Aorta (tissue), 5 donors: ENCODE measurements at regions not wholly inside any gene's neighbourhood (a gene's known extent, or its start where the extent isn't known, plus 50 kb on each side); places are given as distances from the start of the nearest gene placed in this dataset.

Experiments used
- ATAC-seq: fragments of 200-7000 bp; cut with Tn5 transposase; one replicate; pipeline ENCODE4 v1.9.1; 2022; ENCODE audit warnings: moderate library complexity; ENCODE audit not compliant: low FRiP score
- DNase-seq, 2 donors: peaks; one replicate each; pipeline ENCODE4 v3.0.0-alpha.2; 2020
- H3K27ac ChIP-seq, 2 donors: one replicate each; pipeline ENCODE4 v1.5.1; 2013; ENCODE audit warnings: low read length in 2 of 2, mild to moderate bottlenecking in 2 of 2, moderate library complexity in 2 of 2, control low read depth in 1 of 2, inconsistent platforms in 1 of 2, low read depth in 1 of 2
- H3K27me3 ChIP-seq, 2 donors: one replicate each; pipeline ENCODE4 v1.6.1; 2013; ENCODE audit warnings: control low read depth in 1 of 2, low read length in 1 of 2, mild to moderate bottlenecking in 1 of 2, moderate library complexity in 1 of 2; ENCODE audit not compliant: insufficient read depth in 2 of 2, control insufficient read depth in 1 of 2
- H3K36me3 ChIP-seq, 2 donors: one replicate each; pipeline ENCODE4 v1.6.1; 2013; ENCODE audit warnings: control low read depth in 1 of 2, low read length in 1 of 2, mild to moderate bottlenecking in 1 of 2; ENCODE audit not compliant: insufficient read depth in 2 of 2, control insufficient read depth in 1 of 2
- H3K4me1 ChIP-seq, 2 donors: one replicate each; pipeline ENCODE4 v1.6.1; 2013; ENCODE audit warnings: low read length in 2 of 2, control low read depth in 1 of 2, mild to moderate bottlenecking in 1 of 2, moderate library complexity in 1 of 2; ENCODE audit not compliant: insufficient read depth in 2 of 2, control insufficient read depth in 1 of 2
- H3K4me3 ChIP-seq, 2 donors: one replicate each; pipeline ENCODE4 v1.5.1; 2013; ENCODE audit warnings: low read length in 2 of 2, control low read depth in 1 of 2, mild to moderate bottlenecking in 1 of 2
- H3K9me3 ChIP-seq: one replicate; pipeline ENCODE4 v1.6.1; 2013; ENCODE audit warnings: mild to moderate bottlenecking, low read length; ENCODE audit not compliant: control insufficient read depth
- WGBS, 2 donors: extraction: QIAGEN DNeasy Blood & Tissue Kit; methylation state at CpG; one replicate each; pipeline ENCODE4 v1.1.7; 2013; 5-methylcytosine and 5-hydroxymethylcytosine counted together
- intact Hi-C, 2 donors: fragments of 100-400 bp; cut with DNase I; formaldehyde crosslinking; loops; one replicate each; pipeline versions ENCODE4 v1.14.2 to v1.15.0; 2022
- donor health status: healthy with polysubstance abuse.
- donor health status: Bipolar disorder and iron deficiency.
- donor health status: DM: no; HTN: no; CAD: no.
- donor health status: DM: no; HTN: no; CAD: no.
- donor health status: DM: yes; HTN: yes; CAD: no.

- Histone ChIP-seq H3K4me1 (peaks cover 0 to 14% of the 10 kb centered on the region in 2 donors), H3K9me3 (no peaks in the 10 kb centered on the region), H3K27ac (no peak overlapping the region), H3K4me3 (no peak overlapping the region), H3K36me3 (no peaks in the 10 kb centered on the region), H3K27me3 (no peaks in the 10 kb centered on the region)
- ATAC-seq: no peak
- intact Hi-C loops: no loop called here
- 80 to 93% methylated on average over 4 of the region's 4 CpGs for WGBS, 2 donors
- DNase-seq: no peak
Measured at GRCh38 chr12:24057920-24058476, 108.5 kb upstream of the SOX5 start.

GRCh38 chr12:24055747-24056146 is 106.3 kb upstream of the SOX5 start:
- no peaks in the 10 kb centered on the region for H3K36me3 ChIP-seq

GRCh38 chr12:24054416-24054815 is 104.9 kb upstream of the SOX5 start:
- ATAC-seq (peak; percentile 41), DNase-seq (peak; percentile 65 to 76)
- Histone ChIP-seq H3K9me3 (no peaks in the 10 kb centered on the region), H3K4me3 (no peak overlapping the region), H3K27me3 (no peaks in the 10 kb centered on the region), H3K4me1 (peaks cover 0 to 10% of the 10 kb centered on the region in 2 donors), H3K27ac (no peak overlapping the region), H3K36me3 (no peaks in the 10 kb centered on the region)
- 8 to 18% methylated on average over 3 of the region's 3 CpGs for WGBS, 2 donors
- intact Hi-C loops: no loop called here

More at GRCh38 chr12:24055747-24056146, 106.3 kb upstream of the SOX5 start:
- DNase-seq (no peak), ATAC-seq (no peak)
- WGBS, 2 donors: 84 to 89% methylated on average over 1 of the region's 1 CpG
- H3K4me1 ChIP-seq: peaks cover 0 to 10% of the 10 kb centered on the region in 2 donors
- H3K9me3 ChIP-seq: no peaks in the 10 kb centered on the region
- H3K27ac ChIP-seq: no peak overlapping the region
- intact Hi-C loops: no loop called here
- H3K27me3 ChIP-seq: no peaks in the 10 kb centered on the region
- no peak overlapping the region for H3K4me3 ChIP-seq

GRCh38 chr12:24049728-24050127 is 100.3 kb upstream of the SOX5 start:
- DNase-seq (no peak), ATAC-seq (no peak)
- Histone ChIP-seq H3K9me3 (no peaks in the 10 kb centered on the region), H3K27me3 (no peaks in the 10 kb centered on the region), H3K36me3 (no peaks in the 10 kb centered on the region), H3K4me1 (peaks cover 0 to 9% of the 10 kb centered on the region in 2 donors), H3K4me3 (no peak overlapping the region), H3K27ac (no peak overlapping the region)
- intact Hi-C loops: loop anchor here in 1 of 2 donors (10.0 kb wide), 1 partner anchor 555 kb away; no protein-coding TSS in a partner anchor
- WGBS, 2 donors: 89 to 96% methylated on average over 3 of the region's 3 CpGs

GRCh38 chr12:24049101-24049500 is 99.6 kb upstream of the SOX5 start:
- Histone ChIP-seq H3K4me3 (no peak overlapping the region), H3K9me3 (no peaks in the 10 kb centered on the region), H3K27ac (no peak overlapping the region), H3K27me3 (no peaks in the 10 kb centered on the region), H3K36me3 (no peaks in the 10 kb centered on the region), H3K4me1 (peaks cover 0 to 8% of the 10 kb centered on the region in 2 donors)
- no peak for DNase-seq
- WGBS, 2 donors: 88 to 92% methylated on average over 3 of the region's 3 CpGs
- intact Hi-C loops: loop anchor here in 1 of 2 donors (10.0 kb wide), 1 partner anchor 556 kb away; no protein-coding TSS in a partner anchor
- no peak for ATAC-seq

GRCh38 chr12:24048446-24048845 is 99.0 kb upstream of the SOX5 start:
- no peaks in the 10 kb centered on the region for H3K27me3 ChIP-seq
- ATAC-seq: no peak
- 97 to 98% methylated on average over 4 of the region's 4 CpGs for WGBS, 2 donors
- H3K36me3 ChIP-seq: no peaks in the 10 kb centered on the region
- intact Hi-C loops: loop anchor here in 1 of 2 donors (10.0 kb wide), 1 partner anchor 556 kb away; no protein-coding TSS in a partner anchor
- DNase-seq: no peak
- peaks cover 0 to 3% of the 10 kb centered on the region in 2 donors for H3K4me1 ChIP-seq
- no peak overlapping the region for H3K27ac ChIP-seq
- no peak overlapping the region for H3K4me3 ChIP-seq
- no peaks in the 10 kb centered on the region for H3K9me3 ChIP-seq

GRCh38 chr12:24047326-24047725 is 97.9 kb upstream of the SOX5 start:
- H3K4me1 ChIP-seq: peaks cover 0 to 3% of the 10 kb centered on the region in 2 donors
- ATAC-seq: no peak

GRCh38 chr12:24045816-24046257 is 96.4 kb upstream of the SOX5 start:
- Histone ChIP-seq H3K36me3 (no peaks in the 10 kb centered on the region), H3K27ac (no peak overlapping the region), H3K27me3 (no peaks in the 10 kb centered on the region), H3K9me3 (no peaks in the 10 kb centered on the region), H3K4me3 (no peak overlapping the region), H3K4me1 (peaks cover 0 to 3% of the 10 kb centered on the region in 2 donors)
- DNase-seq: peak in 1 of 2 donors; percentile 45
- intact Hi-C loops: loop anchor here in 1 of 2 donors (10.0 kb wide), 1 partner anchor 559 kb away; no protein-coding TSS in a partner anchor
- 2 to 9% methylated on average over 5 of the region's 5 CpGs for WGBS, 2 donors
- peak; percentile 79 for ATAC-seq

More at GRCh38 chr12:24047326-24047725, 97.9 kb upstream of the SOX5 start:
- no peaks in the 10 kb centered on the region for H3K36me3 ChIP-seq
- WGBS, 2 donors: 93 to 95% methylated on average over 4 of the region's 4 CpGs
- H3K9me3 ChIP-seq: no peaks in the 10 kb centered on the region
- no peak overlapping the region for H3K4me3 ChIP-seq
- no peaks in the 10 kb centered on the region for H3K27me3 ChIP-seq
- intact Hi-C loops: loop anchor here in 1 of 2 donors (10.0 kb wide), 1 partner anchor 557 kb away; no protein-coding TSS in a partner anchor
- DNase-seq: no peak
- no peak overlapping the region for H3K27ac ChIP-seq
